Choroid plexus epithelial cell (primary cell): ENCODE measurements at regions not wholly inside any gene's neighbourhood (a gene's known extent, or its start where the extent isn't known, plus 50 kb on each side); places are given as distances from the start of the nearest gene placed in this dataset.

Experiments
- DNase-seq: peaks from one replicate; pipeline ENCODE4 v3.0.0-alpha.2; 2010; ENCODE audit warnings: low read depth
- H3K4me3 ChIP-seq: 2 replicates; pipeline ENCODE4 v1.5.1; 2011; ENCODE audit warnings: low read depth, mild to moderate bottlenecking, control low read depth, low read length, moderate library complexity
- TF ChIP-seq, protein P1 (sequence below): conservative IDR thresholded peaks from 2 replicates; pipeline ENCODE4 v1.5.1; 2011; ENCODE audit warnings: low read depth, mild to moderate bottlenecking, control low read depth, inconsistent platforms, low read length, moderate library complexity

DNA sequence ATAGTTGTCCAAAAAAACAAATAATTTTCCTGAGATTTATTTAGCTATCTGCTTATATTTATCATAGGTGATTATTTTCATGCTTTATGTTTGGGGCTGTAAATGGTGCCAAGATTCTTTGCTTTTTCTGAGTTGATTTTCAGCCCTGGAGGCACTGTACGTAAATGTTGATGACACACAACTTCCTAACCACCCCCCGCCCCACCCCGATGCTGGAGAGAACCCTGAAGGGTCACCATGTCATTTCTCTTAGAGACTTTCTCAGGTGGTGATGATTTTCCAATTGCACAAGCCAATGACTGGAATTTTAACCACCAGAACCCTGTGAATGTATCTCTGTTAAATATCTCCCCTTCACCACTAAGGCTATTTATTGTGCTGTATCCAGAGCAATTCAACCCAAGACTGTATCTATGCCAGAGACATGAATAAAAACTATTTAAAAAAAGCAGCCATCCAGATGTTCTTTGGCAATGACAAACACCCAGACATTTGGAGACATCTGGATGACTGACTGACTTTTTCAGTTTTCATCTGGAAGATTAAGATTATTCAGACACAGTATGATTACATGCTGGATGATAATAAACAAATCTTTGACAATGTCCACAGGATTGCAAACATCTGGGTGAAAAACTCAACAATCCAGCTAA, 346.0 kb downstream of the LMX1A start:
- no peak overlapping the region for H3K4me3 ChIP-seq
- TF ChIP-seq, protein P1, sequence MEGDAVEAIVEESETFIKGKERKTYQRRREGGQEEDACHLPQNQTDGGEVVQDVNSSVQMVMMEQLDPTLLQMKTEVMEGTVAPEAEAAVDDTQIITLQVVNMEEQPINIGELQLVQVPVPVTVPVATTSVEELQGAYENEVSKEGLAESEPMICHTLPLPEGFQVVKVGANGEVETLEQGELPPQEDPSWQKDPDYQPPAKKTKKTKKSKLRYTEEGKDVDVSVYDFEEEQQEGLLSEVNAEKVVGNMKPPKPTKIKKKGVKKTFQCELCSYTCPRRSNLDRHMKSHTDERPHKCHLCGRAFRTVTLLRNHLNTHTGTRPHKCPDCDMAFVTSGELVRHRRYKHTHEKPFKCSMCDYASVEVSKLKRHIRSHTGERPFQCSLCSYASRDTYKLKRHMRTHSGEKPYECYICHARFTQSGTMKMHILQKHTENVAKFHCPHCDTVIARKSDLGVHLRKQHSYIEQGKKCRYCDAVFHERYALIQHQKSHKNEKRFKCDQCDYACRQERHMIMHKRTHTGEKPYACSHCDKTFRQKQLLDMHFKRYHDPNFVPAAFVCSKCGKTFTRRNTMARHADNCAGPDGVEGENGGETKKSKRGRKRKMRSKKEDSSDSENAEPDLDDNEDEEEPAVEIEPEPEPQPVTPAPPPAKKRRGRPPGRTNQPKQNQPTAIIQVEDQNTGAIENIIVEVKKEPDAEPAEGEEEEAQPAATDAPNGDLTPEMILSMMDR, result no peak
- DNase-seq, result no peak

DNA sequence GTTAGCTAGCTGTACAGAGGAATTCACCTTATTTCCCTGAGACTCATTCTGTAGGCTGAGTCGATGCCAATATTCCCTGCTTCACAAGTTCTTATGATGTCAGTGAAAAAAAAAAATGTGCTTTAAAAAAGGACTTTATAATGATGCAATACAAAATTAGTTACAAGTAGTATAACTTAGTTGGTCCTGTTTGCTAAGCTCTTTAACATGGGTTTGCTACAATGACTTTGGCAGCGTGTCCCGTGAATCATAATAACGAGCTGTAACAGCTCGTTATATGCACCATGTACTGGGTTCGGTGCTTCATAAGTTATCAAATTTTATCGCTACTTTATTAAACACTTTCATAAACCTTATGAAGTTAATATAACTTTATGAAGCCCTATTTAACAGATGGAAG, 349.7 kb downstream of the LMX1A start:
- TF ChIP-seq, protein P1, result no peak
- no peak overlapping the region for H3K4me3 ChIP-seq
- no peak for DNase-seq

DNA sequence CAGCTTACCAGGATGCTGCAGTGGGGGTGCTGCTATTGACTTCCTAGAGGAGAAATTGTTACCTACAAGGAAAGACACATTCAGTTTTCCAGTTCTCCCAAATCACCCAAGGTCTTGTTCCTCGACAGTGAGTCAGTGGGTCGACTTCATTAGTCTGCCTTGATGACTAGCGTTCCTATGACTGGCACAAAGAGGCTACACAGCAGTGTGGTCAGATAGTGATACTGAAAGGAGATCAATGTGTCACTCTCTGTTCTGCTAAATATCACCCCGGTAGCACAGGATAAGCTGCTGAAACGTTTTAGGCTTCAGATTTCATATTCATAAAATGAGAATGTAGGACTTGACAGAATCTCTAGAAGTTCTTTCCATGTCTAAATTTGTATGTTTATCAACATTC, 357.4 kb downstream of the LMX1A start:
- no peak overlapping the region for H3K4me3 ChIP-seq
- TF ChIP-seq, protein P1, result no peak
- DNase-seq, result no peak

DNA sequence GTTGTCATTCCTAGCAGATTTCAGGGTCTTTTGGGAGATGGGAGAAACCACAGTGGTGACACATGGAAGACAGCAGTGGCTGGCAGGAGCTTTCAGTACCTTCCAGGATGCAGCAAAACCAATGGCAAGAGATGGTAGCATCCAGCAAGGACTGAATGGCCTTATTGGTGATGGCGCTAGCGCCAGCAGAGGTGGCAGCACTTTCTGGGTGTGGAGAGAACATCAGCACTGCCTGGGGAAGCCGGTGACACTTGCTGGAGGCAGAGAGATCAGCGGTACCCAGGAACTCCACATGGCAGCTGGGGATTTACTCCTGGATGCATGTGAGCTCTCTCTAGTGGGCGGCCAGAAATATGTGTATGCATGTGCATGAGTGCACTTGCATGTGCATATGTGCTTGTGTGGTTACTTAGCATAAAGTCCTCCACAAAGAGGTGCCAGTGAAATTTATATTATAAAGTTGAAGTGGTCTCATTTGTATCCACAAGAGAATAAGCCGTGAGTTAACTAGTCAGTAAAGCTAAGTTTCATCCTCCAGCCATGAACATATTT, 364.7 kb downstream of the LMX1A start:
- TF ChIP-seq, protein P1, result no peak
- DNase-seq, result no peak
- no peak overlapping the region for H3K4me3 ChIP-seq

DNA sequence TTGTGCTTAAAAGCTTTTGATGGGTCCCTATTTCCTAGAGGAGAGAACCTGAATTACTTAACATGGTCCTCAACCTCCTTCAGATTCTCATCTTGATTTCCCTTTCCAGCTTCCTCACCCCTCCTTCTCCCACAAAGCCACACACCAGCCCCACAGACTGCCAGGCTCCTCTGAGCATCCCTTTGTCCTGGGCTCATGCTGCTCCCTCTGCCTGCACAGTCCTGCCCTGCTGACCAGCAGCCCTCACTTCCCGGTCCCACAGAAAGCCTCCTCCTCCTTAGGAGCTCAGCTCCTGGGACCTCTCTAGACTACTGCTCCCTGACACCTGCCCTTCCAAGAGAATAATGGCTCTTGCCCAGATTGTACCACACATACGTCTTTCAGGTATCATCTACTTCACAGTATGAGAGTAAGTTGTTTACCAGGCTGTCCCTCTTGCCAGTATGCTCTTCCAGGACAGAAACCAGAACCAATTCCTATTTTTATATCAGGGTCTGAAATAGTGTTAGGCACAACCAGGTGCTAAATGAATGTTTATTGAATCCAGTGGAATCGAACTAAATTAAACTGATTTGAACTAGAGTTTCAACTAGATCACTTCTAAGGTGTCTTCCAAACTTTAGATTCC, 373.4 kb downstream of the LMX1A start:
- H3K4me3 ChIP-seq, result no peak overlapping the region
- TF ChIP-seq, protein P1, result no peak
- DNase-seq, result no peak

DNA sequence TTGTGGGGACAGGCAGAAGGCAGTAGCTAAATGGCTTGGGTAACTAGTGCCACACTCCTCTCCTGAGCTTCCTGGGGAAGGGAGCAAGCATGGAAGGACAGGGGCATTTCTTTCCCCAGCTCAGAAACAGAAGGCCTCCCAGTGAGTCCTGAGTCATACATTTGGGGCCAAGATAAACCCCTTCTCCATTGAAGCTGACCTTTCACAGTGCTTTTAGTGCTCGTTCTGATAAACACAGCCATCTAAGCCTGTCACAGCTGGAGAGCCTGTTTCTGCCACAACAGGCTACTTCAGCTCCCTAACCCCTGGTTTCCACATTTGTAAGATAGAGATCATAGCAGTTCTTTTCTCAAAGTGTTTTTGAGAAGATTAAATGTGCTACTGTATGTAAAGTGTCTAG, 374.0 kb downstream of the LMX1A start:
- no peak for DNase-seq

More for the DNA sequence above, 374.0 kb downstream of the LMX1A start:
- no peak overlapping the region for H3K4me3 ChIP-seq
- TF ChIP-seq, protein P1, result no peak
